GM21447 (cell line): ENCODE measurements at regions not wholly inside any gene's neighbourhood (a gene's known extent, or its start where the extent isn't known, plus 50 kb on each side); places are given as distances from the start of the nearest gene placed in this dataset.
"Not testable (repeated sequence)": the region's sequence is repeated elsewhere in the genome, so short reads cannot be mapped to it uniquely, and the experiment has no call there.

Experiments used
- ATAC-seq: cut with Tn5 transposase; IDR thresholded peaks from one replicate; pipeline ENCODE4 v1.9.1; 2021; ENCODE audit not compliant: unreplicated experiment

DNA sequence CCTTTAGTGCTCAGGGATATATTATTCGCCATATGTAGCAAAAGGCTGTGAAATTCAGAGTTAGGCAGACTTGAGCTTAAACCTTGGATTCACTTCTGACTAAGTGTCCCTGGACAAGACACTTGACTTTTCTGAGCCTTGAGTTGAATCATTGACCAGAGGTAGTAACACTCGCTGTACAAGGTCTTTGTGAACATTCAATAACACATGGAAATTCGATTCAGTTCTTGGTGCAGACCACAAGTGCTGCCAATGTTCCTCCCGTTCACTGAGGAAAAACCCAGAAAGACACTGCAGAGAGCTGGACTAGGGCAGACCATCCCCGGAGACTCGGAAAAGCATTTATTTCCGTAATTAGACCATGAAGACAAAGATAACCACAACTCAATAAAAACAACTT lies 901.4 kb downstream of the AACS start:
- no peak for ATAC-seq

DNA sequence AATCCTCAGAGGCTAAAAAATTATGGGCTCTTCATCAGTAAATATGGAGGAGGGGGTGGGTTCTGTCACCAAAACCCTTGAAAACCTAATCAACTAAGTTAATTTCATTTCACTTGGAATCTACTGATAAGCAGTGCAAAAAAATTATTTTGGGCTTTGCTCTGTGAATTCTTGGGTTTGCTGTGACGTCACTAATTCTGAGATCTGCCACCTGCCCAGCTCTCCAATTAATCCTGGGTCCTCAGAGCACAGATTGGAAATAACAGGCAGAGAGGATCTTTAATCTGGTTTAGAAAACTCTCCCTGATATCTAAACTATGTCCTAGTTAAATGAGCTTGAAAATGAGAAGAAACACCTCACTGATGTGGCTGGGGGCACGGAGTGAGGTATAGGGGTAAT lies 903.2 kb downstream of the AACS start:
- ATAC-seq: no peak

DNA sequence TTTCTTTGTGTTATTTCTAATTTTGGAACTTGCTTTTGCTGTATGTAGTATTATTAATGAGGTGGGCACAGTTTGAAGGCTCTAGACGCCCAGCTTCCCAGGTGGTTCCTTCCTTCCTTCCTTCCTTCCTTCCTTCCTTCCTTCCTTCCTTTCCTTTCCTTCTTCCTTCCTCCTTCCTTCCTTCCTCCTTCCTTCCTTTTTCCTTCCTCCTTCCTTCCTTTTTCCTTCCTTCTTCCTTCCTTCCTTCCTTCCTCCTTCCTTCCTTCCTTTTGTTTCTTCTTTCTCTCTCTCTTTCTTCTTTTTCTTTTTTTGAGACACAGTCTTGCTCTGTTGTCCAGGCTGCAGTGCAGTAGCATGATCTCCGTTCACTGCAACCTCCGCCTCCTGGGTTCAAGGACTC lies 906.7 kb downstream of the AACS start:
- no peak for ATAC-seq

DNA sequence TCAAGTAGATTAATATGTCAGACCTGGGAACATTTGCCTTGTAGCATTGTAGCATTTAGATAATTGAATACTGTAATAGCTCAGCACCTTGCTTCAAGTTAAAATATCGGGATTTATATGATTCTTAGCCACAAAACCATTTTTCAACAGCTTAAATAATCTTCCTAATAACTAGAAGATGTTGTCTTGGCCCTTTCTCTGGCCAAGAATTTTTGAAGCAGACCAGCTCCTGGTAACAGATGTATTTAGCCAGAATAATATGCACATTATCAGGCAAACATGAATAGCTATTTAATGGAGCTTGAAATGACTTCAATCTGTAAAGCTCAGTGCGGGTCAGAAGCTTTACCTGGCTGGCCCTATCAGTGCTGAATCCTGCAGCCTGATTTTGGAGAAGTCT lies 913.1 kb downstream of the AACS start:
- ATAC-seq: no peak

DNA sequence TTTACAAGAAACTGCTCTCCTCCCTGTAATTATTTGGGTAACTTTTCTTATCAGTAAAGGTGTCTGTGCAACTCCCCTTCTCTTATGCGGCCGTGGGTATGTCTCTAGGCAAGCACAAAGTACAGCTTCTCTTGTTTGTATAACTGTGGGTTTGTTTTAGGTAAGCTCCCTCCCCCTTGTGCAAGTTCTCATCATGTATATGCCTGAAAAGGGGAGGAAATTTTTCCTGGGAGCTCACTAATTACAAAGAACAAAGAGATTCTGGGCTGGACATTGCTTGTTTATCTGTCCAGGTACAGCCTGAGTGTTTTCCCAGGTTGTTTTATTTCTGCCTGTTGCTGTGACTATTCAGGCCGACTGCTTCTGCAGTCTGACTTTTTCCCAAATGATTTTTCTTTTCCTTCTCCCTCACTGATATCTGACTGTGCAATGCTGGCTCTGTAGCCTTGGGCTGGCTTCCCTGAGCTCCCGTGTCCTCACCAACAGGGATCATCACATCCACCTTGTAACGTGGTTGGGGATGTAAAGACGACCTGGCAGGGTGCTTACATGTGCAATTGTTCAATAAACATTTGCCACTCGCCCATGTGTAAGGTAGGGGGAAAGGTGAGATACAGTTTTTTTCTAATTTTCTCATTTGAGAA lies 916.5 kb downstream of the AACS start:
- no peak for ATAC-seq

DNA sequence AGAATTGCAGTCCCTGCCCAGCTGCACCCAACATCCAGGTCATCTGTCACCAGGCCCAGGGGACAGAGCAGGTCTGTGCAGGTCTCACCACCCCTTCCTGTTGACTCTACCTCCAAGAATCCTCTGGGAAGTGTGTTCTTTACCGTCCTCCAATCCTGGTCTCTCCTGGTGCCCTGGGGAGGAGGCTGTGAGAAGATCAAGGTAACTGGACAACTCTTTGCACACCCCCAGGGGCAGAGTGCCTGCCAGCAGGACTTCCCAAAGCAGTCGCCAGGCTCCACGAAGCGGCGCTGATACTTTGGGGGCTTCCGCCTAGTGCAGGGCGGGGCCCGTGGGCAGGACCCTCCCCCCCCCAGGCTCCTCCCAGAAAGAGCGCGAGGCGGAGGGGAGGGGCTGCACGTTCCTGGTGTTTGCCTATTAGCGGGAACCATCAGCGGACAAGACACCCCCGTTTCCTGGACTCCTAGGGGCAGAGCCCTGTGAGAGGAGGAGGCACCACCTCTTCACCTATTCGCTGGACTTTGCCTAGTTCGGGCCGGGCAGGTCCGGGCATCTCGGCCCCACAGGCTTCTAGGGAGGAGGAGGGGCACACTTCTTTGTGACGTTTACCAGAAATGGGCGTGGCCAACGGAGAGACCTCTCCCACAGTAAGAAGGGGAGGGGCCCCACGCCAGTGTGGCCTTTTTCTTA lies 918.0 kb downstream of the AACS start:
- ATAC-seq: no peak

DNA sequence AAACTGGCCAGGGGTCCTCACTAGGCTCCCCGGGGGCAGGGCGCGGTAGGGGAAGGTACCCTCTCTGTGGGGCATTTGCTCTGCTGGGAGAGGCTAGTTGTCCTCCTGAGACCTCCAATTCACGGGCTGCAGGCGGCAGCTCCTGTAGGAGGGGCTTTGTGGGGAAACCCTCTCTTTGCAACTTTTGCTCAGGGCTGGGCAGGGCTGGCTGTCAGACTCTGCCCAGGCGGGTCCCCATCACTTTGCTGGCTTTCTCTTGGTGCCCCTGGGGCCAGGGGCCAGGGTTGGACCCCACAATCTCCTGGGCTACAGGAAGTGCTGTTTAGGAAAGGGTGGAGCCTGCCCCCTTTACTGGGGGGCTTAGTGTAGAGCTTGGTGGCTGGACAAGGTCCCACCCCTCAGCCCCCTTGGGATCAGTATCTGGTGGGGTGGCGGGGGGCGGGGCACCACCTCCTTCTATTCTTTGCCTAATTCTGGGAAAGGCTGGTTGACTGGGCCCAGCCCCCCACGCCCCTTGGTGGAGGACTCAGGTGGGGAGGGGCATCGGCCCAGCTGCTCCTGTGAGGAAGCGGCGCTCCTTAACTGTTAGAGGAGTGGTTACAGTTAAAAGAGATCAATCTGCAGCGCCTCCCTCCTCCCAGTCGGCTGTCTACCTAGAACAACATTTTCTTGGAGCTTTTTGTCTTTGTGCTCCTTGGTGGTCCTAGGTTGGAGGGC lies 918.7 kb downstream of the AACS start:
- no peak for ATAC-seq

DNA sequence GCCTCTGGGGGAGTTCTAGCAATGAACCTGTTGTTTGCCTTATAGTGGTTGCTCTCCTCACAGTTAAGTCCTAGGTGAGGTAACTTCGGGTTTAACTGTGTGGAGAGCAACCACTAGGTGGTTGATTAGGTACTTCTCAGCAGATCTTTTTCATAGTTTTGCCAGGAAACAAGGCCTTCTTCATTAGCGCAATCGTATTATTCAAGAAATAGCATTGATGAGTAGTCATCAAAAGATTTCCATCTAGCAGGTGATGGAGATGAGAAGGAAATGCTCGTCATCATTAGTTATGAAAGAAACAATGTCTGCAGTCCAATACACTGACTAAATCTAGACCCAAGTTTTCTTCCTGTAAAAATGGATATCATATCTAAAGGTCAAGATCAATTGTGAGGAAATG lies 923.3 kb downstream of the AACS start:
- ATAC-seq: no peak

DNA sequence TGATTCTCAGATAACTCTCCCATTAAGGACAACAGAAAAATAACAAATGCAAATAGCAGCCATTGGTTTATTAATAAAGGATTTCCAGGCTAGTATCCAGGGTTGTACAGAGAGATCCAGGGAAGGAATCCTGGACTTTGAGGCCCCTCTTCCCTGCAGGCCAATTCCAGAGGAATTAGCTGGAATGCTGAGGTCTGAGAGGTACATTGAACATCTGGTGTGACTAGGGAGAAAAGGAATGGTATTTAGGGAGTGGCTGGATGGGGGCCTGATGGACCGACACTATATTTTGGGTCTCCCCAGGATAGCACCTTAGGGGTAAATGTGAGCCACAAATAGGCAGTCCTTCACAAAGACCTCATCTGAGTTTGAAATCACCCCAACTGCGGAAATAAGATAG lies 924.5 kb downstream of the AACS start:
- no peak for ATAC-seq

DNA sequence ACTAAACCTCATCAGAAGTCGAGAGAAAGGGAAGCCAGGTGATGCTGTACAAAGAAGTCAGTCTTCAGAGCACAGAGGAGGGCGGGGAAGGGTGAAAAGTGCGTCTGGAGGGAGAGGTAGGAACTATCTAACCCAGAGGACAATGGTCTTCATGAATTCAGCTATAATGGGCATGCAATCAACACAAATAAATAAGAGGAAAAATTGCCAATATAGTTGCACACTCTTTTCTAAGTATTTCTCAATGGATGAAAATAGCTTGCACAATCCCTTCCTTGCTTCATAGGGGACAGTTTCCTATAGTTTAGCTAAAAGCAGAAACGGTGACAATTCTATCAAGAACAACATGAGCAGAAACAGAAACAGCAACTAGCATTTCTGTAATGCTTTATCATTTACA lies 931.2 kb downstream of the AACS start:
- ATAC-seq: no peak

DNA sequence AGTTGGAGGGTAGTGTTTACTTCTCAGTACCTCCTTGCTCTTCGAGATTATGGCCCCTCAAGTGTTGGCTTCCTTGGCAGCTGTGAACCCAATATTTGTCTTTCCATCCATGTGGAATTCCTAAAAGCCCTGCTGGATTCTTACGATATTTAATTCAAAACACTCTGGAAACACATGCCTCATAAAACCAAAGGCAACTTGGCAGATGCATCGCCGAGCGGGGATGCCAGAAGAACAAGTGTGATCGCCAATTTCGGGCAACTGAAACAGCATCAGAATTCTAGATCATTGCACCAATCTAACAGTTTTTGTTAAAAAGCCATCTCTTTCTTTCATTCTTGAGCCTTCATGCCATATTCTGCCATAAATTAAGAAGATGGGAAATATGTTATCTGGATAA lies 934.4 kb downstream of the AACS start:
- ATAC-seq: no peak

DNA sequence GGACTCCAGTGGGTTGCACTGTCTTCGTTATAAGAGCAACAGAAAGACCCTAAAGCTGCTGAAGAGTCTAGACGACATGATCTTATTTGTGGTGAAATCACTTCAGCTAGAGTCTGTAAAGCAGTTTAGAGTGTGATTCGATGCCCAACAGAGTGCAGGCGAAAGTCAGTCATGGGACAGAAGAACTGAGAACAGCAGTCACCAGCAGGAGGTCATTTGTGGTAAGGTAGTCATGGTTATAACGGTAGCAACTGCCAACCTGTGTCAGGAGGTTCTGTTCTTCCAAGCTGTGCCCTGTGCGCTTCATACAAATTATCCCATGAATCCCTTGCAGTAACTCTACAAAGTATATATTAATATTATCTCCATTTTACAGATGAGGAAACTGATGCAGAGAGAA lies 954.1 kb downstream of the AACS start:
- no peak for ATAC-seq

DNA sequence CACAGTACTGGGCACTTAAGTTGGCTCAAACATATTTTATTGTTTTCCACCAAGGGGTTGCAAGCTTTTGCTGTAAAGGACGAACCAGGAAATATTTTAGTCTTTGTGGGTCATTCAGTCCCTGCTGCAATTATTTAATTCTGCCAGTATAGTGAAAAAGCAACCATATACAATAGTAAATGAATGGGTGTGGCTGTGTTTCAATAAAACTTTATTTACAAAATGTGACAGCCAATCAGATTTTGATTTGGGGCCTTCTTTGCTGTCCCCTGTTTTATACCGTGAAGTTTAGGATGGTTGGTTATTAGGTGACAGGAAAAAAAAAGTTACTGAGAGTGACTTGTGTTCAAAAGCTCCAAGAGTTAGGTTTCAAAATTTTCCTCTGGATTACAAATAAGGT lies 956.4 kb downstream of the AACS start:
- ATAC-seq: no peak

DNA sequence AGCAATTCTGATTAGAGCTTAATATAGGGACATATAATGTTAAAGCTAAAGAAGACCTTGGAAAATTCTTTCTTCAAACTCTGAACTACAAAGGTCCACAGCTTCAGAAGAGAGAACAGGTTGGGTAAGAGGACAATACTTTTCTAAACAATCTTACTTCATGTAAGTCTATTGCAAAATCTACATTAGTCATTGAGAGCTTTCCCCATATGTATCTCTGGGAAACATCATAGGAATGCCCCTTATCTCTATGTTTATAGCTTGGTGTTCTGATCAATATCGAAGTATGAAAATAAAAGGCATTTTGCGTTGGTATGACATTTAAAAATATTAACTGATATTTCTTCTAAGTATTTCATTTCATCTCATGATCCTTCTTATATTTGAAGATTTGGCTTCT lies 962.6 kb downstream of the AACS start:
- no peak for ATAC-seq

DNA sequence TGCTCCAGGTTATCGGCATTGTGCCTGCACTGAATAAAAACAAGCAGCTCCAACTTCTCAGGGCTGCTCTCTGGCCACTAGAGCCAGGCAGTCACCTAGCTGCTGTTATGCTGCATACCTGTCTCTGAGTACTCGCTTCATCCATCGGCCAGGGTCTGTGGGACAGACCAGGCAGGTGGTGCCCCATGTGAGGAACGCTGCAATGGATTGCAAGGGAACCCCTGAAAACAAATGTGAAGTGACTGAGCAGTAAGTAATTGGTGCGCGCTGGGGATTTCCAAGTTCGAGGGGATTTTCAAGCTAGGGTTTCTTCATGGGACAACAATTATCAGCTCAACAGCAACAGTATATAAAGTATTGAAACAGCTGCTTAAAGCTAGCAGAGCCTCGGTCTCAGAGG lies 965.3 kb downstream of the AACS start:
- ATAC-seq: no peak

DNA sequence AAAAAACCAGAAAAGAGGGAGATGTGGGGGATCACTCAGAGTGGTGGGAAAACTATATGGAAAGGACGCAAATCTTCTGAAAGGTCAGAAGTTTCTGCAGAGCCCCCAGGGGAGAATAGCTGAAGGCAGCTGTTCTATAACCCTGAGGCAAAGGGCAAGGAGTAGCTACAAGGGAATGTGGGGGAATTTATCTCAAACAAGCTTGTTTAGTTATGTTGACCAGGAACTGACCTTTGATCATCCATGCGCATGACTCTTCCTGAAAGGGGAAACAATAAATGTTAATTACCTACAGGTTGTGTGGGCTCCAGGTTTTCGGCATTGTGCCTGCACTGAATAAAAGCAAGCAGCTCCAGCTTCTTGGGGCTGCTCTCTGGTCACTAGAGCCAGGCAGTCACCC lies 968.5 kb downstream of the AACS start:
- no peak for ATAC-seq

DNA sequence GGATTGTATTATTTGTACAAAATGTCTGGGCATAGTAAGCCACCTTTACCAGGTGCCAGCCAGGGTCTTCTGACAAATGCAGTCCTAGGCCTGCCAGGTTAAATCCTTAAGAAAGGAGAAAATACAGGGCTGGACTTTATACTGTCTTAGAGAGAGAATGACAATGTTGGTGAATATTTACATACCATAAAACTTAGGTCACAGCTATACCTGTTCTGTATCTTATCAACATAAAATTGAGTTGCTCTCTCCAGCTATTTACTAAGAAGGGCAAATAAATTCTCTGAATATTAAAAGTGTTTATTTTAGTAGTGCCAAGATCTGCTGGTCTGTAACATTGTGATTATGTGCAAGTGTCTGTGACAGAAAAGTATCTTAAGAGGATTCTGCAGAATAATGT lies 971.1 kb downstream of the AACS start:
- ATAC-seq: no peak

DNA sequence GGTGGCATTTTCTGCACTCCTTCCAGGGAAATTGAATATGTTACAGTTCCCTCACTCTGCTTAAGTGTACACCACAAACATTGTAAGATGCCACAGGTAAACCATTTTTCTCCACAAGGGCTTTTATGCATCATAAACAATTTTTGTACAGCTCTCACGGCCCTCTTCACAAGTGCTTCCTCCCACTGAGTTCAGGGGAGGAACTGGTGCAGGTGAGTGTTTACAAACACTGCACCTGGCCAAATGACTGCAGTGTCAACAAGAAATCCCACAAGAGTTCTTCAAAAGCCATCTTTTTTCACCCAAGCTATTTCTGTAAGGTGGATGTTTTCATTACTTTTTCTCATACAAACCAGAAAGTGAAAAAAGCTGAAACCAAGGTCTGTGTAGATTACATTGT lies 973.2 kb downstream of the AACS start:
- ATAC-seq: no peak

DNA sequence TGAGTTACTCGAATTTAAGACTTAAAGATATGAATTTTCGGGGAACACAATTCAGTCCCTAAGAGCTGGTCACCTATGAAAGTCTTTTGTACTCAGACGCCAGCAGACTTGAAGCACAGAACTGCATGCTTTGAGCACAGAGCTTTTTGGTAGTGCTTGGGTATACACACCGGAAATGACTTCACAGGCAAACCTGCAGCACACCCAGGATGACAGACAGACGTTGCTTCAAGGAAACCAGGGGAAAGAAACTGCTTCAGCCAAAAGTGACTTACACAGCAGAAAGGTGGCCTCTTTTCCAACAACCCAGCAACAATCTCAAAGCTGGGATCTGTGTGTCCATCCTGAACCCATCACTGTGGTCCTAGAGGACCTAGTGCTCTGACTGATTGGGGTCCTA lies 975.1 kb downstream of the AACS start:
- no peak for ATAC-seq

DNA sequence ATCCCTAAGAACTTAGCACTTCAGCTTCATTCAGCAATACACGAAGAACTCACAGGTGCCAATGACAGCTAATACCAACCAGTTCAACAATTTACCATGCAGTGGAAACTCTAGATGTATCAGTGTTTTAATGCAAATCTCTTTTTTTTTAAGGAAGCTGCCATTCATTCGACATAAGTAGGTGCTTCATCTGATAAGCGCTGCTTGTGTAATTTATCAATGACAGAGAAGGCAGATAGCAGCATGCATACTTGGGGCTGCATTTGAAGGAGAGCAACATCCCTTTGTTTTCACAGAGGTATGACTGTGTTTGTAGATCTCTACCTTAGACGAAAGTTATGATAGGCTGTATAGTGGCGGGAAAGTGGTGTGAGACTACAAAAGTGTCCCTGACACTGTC lies 977.1 kb downstream of the AACS start:
- ATAC-seq: no peak

DNA sequence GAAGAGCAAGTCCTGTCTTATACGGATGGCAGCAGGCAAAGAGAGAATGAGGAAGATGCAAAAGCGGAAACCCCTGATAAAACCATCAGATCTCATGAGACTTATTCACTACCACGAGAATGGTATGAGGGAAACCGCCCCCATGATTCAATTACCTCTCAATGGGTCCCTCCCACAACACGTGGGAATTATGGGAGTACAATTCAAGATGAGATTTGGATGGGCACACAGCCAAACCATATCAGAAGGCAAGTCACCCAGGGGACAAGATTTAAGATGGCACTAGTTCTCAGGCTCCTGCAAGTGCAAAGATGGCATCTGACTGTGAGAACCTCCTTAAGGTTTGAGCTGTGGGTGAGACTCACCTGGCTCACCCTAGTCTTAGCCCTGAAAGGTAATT lies 984.3 kb downstream of the AACS start:
- ATAC-seq: not testable (repeated sequence)

DNA sequence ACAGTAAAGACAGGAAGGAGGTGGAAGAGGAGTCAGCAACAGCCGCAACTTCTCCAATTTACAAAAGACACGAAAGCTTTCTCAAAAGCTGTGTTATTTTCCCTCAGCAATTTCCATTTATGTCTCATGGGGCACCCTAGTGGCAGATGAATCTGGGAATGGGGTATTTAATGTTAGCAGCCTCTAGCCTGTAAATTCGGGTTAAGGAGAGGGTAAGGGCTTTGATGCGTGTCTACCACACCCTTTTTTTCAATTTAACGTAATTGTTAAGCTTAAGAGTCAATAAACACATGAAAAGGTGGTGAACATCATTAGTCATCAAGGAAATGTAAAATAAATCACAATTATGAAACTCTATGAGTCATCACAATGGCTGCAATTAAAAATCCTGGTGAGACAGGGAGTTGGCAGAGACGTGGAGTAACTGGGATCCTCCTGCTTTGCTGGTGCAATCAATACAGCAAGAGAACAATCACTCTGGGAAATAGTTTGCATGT lies 986.4 kb downstream of the AACS start:
- ATAC-seq: no peak
